ENCODE measurements at regions not wholly inside any gene's neighbourhood (a gene's known extent, or its start where the extent isn't known, plus 50 kb on each side); places are given as distances from the start of the nearest gene placed in this dataset.
"Not testable (repeated sequence)": the region's sequence is repeated elsewhere in the genome, so short reads cannot be mapped to it uniquely, and the experiment has no call there.

DNA sequence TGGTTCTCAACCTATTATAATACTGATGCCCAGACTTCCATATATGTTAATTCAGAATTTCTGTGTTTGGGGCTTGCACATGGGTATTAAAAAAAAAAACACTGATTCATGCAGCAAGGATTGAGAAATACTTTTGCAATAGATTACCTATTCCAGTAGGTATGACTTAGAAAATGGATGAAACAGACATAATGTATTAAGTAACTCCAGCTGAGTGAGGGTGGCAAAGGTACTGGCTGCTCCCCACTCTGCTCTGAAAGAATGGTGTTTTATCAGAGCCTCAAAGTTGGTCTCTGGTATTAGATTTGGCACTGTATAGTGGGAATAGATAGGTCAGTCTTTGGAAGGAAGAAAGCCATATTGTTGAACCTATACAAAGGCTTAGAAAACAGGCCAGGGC, 234.3 kb upstream of the FOLH1 start:
- DNase-seq: no peak

DNA sequence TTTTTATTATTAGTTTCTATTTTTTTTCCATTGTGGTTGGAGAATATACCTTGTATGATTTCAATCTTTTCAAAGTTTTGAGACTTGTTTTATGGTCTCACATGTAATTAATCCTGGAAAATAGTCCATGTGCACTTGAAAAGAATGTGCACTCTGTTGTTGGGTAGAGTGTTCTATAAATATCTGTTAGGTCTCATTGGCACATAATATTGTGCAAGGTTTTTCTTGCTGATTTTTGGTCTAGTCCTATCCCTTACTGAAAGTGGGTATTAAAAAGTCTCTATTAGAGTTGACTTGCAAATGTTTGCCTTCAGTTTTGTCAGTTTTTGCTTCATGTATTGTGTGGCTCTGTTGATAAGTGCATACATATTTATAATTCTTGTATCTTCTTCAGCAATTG, 231.5 kb upstream of the FOLH1 start:
- DNase-seq: not testable (repeated sequence)

DNA sequence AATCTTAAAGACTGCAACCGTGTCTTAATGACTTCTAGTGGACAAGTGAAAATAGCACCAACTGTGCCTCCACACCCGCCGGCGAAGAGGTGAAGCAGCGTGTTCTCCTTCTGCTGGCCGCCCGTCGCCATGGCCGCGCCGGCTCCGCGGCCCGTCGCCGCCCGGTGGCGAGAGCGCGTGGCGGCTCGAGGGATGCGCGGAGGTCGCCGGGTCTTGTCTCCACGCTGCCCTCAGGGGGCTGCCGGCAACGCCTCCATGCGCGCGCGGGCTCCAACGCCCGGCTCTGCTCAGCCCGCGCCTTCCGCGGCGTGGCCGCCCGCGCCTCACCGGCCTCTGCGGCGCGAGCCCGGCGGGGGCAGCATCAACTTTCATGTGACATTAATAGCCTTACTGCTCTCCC, 225.9 kb upstream of the FOLH1 start:
- not testable (repeated sequence) for DNase-seq

DNA sequence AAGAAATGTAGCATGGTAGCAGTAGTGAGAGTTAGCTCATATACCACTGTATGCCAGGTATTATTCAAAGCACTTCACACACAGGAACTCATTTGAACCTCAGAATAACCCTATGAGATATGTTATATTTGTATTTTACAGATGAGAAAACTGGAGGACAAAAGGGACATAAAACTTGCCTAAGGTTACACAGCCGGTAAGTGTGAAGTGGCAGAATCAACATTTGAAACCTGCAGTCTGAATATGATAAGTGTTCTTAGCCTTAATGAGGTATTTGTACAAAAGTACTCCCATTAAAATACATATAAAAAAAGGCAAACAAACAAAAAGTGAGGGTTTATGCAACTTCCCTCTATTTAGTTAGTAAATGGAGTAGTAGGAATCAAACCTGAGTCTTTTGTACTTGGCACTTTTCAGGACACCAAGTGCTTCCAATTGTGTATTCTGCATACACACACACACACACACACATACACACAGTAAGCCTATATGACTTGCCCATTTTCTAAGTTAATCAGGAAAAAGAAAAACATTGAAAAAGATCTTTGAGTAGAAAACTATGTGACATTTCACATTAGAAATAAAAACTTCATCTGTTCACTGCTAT, 223.9 kb upstream of the FOLH1 start:
- no peak for DNase-seq

DNA sequence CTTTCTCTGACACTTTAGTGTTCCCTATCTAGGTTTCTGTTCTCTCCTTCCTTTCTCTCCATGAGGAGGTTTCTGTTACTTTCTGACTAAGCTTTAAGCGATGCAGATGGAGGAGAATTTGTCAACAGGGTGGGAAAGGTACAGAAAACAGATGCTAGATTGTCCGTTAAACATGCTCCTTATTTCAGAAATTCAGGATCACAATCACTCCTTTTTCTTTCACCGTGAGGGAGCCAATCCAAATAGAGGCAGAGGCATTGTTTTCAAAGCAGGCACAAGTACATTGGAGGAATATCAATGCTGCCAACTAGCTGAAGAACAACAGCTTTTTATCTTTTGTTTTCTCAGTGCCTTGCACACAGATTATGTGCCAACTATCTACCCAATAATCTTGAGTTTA, 215.7 kb upstream of the FOLH1 start:
- no peak for DNase-seq

DNA sequence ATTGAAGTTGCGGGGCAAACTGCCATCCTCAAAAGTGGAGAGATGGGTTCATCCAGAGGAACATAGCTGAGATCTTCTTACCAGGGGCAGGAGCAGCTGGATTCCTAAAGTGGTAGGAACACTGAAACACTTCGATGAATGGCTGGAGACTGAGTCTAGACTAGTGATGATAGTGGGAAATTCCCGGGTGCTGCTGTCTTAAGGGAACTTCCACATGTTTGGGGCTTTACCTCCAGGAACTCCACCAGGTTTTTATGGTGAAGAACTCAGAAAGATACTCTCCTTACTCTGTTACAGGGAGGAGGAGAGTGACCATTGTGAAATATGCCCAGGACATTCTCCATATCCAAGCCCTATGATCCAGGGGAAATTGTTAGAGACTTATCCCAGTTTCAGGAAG, 210.5 kb upstream of the FOLH1 start:
- not testable (repeated sequence) for DNase-seq

DNA sequence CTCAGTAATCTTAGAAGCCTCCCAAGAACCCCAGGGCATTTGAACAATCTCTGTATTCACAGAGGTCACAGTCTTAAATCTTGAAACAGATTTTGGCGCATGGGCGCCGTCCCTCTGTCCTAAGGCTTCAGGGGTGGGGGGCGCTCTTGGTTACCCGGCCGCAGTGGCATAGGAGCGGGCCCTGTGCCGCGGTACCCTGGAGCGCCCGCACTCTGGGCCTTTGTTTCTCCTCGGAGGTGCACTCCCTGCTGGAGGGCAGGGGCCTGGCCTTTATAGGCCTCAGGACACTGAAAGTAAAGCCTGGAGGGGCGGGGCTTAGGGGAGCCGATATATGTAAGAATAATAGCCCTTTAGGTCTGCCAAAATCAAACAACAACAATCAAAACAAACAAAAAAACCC, 197.3 kb upstream of the FOLH1 start:
- DNase-seq: no peak

DNA sequence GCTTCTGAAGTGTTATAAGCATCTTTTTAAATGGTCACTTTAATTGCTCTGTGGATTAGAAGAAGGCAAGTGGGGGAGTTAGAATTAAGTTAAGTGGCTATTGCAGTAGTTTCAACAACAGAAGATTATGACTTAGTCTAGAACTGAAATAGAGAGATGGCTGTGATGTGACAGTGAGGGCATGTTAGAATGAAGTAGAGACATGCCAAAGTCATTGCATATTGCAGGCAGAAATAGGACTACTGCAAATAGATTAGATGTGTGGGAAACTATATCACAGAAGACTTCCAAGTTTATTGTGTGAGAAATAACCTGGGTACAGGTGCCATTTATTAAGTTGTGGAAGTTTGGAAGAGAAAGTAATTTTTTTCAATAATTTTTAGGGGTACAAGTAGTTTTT, 187.4 kb upstream of the FOLH1 start:
- DNase-seq: not testable (repeated sequence)

DNA sequence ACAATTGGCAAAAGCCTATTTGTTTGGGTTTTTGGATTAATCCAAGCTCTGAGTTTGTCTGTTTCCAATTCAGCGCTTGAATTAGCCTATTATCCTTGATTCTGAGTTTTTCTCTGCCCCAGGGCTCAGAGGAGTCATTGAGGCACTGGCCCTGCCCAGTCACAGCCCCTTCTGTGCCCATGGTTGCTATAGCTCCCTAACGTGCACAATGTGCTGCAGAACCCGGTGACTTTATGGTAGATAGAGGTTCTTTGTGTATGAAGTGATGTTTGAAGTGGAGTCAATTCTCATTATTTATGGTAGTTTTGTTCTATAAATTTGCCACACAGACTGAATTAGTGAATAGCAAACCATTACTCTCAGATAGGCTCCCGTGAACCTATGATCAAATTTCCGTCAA, 182.0 kb upstream of the FOLH1 start:
- DNase-seq: not testable (repeated sequence)

DNA sequence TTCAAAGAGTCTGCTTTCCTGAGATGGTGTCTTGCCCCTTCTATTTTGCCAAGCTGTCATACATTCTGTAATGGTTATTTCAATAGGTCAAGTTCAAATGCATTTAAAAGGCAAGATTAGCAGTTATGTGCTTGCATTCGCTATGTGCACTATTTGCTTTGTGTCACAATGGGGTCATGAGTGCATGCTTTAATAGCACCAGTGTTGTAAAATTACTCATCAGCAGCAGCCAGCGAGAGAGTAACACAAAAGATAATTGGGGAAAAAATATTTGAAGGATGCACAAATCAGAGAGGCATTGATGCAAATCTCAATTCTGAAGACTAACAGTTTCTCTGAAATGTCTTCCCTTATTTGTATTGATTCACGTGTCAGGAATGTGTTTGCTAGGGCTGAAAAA, 180.7 kb upstream of the FOLH1 start:
- DNase-seq: not testable (repeated sequence)

DNA sequence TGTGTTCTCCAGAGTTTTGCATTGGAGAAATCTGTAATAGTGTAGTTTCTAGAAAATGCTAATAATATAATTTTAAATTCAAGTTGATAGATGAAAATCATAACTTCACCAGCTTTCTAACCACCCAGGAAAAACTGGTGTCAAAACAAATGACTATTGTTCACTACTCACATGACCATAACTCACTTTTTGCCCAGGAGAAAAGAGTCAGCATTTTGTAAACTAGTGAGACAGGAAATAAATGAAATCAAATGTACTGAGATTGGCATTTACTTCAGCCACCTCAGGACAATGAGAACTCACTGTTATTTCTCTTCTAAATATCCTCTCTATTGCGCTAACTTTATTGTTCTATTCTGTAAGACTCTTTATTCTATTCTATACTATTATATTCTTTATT, 176.0 kb upstream of the FOLH1 start:
- not testable (repeated sequence) for DNase-seq

DNA sequence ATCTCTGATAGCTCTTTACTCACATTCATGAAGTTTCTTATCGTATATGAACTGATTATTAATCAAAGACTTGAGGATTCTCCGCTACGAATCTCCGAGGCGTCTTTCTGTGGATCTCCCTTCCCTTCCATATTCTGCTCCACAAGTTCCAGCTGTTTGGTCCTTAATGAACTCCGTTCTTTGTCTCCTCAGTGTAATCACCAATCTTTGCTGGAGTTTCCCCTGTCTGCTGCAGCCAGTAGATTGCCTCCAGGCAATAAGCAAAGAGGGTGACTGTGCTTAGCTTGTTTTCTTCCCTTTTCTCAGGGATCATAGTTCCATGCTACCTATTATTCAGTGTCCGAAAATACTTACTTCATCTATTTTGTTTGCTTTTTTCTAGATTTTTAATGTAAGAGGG, 169.6 kb upstream of the FOLH1 start:
- DNase-seq: no peak

DNA sequence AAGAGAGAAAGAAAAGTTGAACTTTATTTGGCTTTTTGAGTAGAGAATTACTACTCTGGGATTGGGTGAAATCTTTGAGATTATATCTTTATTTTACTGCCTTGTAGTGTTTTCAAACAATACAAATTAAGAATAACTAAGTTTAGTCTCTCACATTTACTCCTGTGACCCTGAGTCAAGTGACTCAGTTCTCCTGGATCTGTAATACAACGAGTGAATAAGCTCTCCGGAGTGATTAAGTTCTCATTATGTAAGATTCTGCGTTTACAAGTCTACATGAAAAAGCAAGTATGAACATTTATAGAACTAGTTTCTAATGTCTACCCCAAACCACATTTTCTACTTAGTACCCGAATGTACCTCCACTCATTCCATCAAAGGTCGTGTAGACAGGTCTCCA, 165.5 kb upstream of the FOLH1 start:
- not testable (repeated sequence) for DNase-seq

DNA sequence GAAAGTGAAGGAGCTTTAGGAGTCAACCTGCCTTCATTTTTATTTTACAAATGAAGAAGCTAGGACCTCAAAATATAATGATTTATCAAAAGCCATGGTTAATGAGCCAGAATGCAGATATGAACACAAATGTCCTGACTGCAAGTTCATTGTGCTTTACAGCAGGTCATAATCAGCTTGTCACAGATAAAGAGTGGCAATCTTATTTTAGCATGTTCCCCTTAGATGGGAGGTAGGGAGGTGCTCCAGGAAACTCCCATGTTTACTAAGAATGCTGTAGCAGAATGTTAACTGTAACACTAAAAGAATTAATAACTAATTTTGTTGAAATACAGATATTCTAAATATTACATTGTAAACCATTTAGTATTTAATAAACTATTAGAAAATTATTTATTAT, 165.0 kb upstream of the FOLH1 start:
- not testable (repeated sequence) for DNase-seq

DNA sequence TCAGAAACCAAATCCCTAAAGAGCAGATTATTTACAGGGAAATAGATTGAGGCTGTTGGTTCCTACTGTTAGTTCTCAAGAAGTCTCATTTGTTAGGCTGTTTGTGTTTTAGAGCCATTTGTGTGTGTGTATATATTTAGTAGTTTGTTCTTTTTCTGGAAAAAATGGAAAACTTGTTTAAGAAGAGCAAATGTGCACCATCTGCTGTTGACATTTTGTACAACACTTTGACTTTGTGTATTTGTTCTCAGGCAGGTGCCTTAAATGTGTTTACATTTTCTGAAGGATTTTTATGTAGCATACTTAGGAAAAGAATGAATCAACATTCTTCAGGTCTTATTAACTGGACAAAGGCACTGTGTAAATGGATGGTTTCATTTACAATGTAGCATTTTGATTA, 163.7 kb upstream of the FOLH1 start:
- not testable (repeated sequence) for DNase-seq

DNA sequence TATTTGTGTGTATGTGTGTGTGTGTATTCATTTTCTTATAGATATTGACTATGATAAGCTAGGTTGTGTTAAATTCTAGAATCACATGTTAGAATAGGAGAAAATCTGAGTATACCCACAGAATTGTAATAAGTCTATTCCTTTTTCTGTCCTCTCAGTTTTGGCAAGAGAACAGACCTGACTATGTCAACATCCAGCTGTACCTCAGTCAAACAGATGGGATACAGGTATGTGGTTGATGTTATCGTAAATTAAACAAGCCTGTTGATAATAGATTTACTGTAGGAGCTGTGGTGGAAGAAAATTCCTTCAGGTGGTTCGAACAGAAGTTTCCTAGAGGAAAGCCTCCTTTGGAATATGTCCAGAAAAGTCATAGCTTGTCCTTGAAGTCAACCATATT, 160.2 kb upstream of the FOLH1 start:
- not testable (repeated sequence) for DNase-seq

DNA sequence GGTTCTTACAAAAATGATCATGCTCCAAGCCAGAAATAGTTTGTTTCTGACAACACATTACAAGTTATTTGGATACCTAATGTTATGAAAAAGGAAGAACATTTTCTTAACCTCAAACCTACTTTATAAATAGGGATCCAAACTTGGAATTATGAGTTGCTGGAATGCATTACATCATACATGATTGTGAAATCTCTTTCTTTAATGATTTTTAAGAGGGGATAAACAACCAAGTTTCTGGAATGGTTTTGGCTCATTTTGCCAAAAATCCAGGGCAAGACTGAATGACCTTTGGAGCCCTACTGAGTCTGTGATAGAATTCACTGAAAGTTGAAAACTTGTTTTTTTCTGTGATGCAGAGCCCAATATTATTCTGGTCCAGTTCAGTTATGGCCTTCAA, 157.0 kb upstream of the FOLH1 start:
- DNase-seq: not testable (repeated sequence)

DNA sequence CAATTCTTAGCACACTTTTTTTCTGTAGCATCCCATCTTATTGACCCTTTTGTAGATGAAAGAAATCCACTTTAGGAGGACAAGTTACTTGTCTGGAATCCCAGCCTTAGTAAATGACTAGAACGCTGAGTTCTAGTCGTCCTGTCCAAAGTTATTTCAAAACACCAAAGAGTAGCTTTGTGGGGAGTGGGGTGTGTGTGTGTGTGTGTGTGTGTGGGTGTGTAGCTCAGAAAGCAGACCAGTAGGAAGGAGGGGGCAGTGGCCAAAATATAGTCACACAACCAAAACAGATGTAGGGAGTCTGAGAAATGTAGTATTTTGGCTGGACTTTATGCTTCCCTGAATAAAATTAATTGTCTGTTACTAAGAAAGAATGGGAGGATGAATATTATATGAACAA, 154.6 kb upstream of the FOLH1 start:
- DNase-seq: not testable (repeated sequence)

DNA sequence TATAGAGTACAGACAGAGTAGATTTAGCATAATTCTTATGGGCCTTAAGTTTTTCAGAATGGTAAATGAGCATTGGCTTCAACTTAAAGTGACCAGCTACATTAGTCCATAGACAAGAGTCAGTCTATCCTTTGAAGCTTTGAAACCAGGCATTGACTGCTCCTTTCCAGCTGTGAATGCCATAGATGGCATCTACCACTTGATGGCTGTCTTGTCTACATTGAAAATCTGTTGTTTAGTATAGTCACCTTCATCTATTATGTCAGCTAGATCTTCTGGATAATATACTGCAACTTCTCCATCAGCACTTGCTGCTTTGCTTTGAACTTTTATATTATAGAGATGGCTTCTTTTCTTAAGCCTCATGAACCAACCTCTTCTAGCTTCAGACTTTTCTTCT, 146.1 kb upstream of the FOLH1 start:
- DNase-seq: not testable (repeated sequence)

DNA sequence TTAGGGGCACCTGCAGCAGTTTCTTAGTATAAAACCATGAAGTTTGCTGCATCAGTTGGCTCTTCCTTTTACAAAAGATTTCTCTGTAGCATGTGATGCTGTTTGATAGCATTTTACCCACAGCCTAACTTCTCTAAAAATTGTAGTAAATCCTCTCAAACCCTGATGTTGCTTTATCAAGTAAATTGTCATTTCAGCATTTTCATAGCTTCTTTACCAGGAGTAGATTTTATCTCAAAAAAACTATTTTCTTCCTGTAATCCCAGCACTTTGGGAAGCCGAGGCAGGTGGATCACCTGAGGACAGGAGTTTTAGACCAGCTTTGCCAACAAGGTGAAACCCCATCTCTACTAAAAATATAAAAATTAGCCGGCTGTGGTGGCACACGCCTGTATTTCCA, 144.5 kb upstream of the FOLH1 start:
- DNase-seq: not testable (repeated sequence)

DNA sequence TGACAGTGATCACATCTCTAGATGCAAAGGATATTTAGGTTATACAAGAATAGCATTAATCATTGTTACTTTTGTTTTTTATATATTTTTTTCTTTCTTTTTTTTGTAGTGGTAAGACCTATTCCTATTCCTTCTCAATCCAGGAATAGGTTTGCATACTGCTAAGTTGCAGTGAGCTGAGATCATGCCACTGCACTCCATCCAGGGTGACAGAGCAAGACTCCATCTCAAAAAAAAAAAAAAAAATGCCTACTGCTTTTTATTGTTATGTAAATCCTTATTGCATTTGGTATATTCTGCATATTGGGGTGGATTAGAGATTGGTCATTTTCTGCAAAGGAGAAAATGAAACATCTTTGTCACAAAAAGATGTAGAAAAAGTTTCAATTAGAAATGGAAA, 138.2 kb upstream of the FOLH1 start:
- DNase-seq: not testable (repeated sequence)

DNA sequence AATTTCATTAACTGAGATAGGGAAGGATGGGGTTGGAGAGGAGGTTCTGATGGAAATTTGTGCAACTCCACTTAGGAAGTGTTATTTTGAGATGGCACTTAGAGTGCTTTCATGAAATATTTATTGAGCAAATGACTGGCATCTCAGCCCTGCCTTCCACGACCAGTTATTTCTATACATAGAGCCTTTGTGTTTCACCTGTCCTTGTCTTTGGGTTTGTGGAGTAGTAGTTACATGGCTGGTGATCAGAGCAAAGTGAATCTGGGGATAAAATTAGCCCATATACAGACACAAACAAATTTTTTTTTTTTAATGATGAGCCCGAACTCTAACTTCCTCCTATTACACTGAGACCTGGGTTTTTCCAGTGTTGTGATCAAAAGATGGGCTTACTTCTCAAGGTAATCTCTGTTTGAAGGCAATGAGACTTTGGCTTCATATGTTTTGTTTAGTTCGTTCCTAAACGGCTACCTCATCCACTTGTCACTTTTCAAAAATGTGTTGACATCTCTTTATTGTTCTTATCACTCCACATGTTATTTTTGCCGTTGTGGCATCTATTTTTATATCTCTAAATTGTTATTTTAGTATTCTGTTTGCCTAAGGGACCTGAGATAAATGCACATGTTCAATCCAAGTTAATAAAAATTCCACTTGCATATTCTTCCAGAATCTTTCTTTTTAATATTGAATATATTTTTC, 120.2 kb upstream of the FOLH1 start:
- DNase-seq: not testable (repeated sequence)

DNA sequence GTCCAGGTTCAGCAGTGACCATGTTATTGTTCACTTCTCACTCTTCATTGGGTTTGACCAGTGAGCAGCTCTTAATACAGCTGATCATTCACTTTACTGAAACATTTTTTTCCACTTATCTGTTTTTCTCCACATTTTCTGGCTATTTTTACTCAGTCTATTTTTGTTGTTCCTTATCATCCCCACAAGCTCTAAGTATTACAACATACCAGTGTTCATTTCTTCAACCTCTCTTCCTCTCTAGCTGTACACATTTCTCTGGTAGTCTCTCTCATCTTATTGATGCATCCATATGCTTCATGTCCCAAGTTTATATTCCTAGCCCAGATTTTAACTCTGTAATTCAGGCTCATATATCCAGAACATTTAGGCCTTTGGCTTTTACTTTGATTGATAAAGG, 119.4 kb upstream of the FOLH1 start:
- DNase-seq: not testable (repeated sequence)

DNA sequence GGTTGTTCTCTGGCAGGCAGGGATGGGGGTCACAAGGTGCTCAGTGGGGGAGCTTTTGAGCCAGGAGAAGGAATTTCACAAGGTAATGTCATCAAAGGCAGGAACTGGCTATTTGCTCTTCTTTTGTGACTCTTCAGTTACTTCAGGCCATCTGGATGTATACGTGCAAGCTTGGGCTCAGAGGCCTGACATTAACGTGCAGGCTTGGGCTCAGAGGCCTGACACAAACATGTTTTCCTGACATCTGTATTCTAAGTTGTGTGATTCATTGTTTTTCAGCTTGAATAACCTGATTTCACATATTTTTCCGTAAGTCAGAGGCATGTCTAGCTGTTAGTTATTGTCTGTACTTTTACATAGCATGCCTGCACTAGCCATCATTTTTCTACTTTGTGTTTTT, 118.2 kb upstream of the FOLH1 start:
- not testable (repeated sequence) for DNase-seq

DNA sequence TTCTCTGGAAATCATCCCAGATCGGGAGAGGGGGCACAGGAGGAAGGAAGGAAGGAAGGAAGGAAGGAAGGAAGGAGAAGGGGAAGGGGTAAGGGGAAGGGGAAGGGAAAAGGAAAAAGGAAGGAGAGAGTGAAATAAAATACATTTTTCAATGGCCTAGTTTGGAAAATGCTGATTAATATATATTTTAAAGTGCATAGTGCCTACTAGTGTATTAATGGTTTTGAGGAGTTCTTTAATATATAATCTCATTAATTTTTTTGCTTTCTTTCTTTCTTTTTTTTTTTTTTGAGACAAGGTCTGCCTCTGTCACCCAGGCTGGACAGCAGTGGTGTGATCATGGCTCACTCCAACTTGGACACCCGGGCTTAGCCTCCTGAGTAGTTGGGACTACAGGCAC, 107.8 kb upstream of the FOLH1 start:
- DNase-seq: no peak

Measured in NCI-H1048 (cell line).